Stimulated activated CD4-positive, alpha-beta T cell treated with anti-CD3 and anti-CD28 coated beads, Interleukin-12 subunit alpha, Interleukin-12 subunit beta, amount 100 ng/mL, for 48 hours (primary cell): ENCODE measurements at regions not wholly inside any gene's neighbourhood (a gene's known extent, or its start where the extent isn't known, plus 50 kb on each side); places are given as distances from the start of the nearest gene placed in this dataset.
"Not testable (repeated sequence)": the region's sequence is repeated elsewhere in the genome, so short reads cannot be mapped to it uniquely, and the experiment has no call there.

Experiments used
- DNase-seq, 3 donors: peaks; one replicate each; pipeline ENCODE4 v3.0.0-alpha.2; 2020; ENCODE audit warnings: low read depth in 2 of 3, low spot score in 1 of 3

DNA sequence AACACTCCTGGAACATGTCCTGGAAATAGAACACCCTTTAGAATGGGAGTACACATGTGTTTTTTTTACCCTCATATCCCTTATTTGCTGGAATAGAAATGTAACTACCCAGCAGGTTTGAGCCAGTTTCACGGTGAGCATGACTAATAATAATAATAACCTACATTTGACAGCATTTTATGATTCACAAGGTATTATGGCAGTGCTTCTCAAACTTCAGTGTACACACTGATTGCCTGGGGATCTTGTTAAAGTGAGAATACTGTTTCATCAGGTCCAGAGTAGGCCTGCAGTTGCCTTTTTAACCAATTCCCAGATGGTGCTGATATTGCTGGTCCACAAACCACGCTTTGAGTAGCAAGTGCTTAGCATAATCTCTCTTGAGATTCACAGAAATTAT lies 63.9 kb downstream of the NFKBIZ start:
- DNase-seq: no peak

DNA sequence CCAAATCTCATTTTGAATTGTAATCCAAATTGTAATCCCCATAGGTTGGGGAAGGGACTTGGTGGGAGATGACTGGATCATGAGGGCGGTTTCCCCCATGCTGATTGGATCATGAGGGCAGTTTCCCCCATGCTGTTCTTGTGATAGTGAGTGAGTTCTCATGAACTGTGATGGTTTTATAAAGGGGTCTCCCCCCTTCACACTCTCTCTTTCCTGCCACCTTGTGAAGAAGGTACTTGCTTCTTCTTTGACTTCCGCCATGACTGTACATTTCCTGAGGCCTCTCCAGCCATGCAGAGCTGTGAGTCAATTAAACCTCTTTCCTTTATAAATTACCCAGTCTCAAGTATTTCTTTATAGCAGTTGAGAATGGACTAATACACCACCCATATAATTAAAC lies 68.4 kb downstream of the NFKBIZ start:
- not testable (repeated sequence) for DNase-seq

DNA sequence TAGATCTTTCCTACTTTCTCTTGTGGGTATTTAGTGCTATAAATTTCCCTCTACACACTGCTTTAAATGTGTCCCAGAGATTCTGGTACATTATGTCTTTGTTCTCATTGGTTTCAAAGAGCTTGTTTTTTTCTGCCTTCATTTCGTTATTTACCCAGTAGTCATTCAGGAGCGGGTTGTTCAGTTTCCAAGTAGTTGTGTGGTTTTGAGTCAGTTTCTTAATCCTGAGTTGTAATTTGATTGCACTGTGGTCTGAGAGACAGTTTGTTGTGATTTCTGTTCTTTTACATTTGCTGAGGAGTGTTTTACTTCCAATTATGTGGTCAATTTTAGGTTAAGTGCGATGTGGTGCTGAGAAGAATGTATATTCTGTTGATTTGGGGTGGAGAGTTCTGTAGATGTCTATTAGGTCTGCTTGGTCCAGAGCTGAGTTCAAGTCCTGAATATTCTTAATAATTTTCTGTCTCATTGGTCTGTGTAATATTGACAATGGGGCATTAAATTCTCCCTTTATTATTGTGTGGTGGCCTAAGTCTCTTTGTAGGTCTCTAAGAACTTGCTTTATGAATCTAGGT lies 72.9 kb downstream of the NFKBIZ start:
- DNase-seq: not testable (repeated sequence)

DNA sequence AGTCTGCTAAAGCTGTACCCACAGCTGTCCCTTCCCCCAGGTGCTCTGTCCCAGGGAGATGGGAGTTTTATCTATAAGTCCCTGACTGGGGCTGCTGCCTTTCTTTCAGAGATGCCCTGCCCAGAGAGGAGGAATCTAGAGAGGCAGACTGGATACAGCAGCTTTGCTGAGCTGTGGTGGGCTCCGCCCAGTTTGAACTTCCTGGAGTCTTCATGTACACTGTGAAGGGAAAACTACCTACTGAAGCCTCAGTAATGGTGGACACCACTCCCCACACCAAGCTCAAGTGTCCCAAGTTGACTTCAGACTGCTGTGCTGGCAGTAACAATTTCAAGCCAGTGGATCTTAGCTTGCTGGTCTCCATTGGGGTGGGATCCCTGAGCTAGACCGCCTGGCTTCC lies 75.3 kb downstream of the NFKBIZ start:
- DNase-seq: not testable (repeated sequence)

DNA sequence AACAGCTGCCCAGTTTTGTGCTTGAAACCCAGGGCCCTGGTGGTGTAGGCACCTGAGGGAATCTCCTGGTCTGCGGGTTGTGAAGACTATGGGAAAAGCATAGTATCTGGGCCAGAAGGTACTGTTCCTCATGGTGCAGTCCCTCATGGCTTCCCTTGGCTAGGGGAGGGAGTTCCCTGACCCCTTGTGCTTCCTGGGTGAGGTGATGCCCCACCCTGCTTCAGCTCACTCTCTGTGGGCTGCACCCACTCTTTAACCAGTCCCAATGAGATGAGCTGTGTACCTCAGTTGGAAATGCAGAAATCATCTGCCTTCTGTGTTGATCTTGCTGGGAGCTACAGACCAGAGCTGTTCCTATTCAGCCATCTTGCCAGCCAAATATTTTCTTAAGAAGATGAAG lies 75.8 kb downstream of the NFKBIZ start:
- DNase-seq: not testable (repeated sequence)

DNA sequence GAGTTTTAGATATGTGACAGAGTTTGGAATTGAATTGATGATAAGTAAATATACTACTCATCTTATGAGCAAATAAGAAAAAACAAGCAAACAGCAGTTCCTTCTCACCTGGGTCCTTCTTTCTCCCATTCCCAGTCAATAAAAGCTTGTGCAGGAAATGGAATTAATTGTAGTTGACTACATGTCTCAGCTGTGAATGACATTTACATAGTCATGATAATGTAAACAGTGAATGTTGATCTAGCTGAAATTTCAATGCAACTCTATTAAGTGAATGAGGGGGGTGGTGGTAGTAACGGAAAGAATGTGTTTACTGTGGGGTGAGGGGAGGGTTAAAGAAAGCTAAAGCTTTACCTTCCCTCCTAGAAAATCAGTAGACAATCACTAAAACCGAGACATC lies 76.2 kb downstream of the NFKBIZ start:
- no peak for DNase-seq

DNA sequence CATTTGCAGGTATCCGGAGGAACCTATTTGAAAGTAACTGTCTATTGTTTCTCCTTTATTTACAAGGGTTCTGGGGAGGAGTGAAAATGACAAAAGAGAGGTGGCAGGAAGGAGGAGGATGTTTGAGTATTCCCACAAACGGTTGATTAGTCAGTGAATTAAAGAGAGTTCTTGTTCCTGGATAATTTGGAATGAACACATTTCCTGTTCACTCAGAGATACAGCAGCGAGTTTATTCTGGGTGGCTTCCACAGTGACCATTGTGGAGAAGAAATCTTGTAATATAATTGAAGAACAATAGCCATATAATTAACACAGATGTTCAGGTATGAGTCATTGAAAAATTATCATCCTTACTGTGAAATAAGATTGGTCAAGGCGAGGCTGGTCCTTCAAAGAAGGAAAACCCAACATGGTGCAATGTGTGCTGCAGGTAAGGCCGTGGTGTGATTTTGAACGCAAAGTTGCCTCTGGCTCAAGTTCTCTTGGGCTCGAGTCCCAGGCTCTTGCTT lies 77.3 kb downstream of the NFKBIZ start:
- DNase-seq: no peak

DNA sequence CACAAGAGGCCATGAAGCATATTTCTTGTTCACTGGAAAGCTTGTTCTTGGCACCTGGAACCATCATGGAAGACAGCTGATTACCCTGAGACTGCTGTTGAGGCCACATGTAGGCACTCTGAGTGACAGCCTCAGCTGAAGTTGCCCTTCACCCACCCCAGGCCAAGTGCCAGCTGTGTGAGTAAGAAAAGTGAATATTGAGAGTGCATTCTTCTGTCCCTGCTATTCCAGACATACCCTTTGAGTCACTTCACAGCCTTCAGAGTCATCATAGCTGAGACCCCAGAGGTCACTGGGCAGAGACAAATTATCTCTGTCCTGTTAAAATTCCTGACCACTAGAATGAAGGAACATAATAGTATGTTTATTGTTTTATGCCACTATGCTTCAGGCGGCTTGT lies 79.6 kb downstream of the NFKBIZ start:
- no peak for DNase-seq

DNA sequence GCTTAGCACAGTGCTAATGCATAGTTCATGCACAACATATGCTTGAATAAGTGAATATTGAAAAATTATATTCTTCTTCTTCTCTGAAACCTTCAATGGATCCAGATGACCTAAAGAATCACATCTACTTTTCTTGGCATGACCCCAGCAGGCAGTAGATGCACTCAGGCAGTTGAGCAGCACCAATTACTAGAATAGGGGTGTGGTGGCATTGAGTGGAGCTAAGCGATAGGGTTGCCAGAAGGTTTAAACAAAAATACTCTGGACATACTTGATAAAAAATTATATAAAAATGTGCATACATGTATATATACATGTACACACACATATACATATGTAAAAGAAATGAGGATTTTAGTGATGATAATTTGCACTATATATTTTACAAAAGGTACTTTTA lies 81.8 kb downstream of the NFKBIZ start:
- no peak for DNase-seq

DNA sequence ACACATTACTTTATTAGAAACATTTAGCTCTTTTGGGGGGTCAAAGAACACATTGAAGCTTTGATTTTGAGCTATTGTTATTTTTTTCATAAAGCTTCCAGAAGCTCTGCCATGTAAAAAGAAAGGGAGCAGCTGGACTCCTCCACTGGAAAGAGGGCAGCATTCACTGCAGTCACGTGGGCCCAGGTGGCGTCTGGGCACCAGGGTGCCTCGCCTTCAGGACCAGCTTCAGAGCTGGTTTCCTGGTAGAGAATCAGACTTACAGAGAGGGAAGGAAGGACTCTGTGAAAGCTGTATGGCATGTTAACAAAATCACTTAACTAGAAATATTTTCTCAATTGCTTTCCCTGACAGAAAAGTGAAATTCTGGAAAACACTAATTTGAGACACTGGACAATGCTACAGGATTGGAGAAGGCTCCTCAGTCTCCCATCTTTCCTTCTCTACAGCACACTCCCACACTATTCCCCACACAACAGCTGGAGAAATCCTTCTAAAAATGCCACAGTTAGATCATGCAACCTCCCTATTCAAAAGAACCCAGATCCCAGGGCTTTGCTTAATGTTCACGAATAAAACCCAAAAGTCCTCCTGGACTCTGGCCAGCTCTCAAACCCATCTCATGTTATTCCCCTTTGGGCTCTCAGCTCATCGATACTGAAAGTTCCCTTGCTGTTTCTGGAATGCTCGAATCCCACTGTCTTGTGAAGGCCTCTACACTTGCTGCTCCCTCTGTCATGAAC lies 83.2 kb downstream of the NFKBIZ start:
- no peak for DNase-seq

DNA sequence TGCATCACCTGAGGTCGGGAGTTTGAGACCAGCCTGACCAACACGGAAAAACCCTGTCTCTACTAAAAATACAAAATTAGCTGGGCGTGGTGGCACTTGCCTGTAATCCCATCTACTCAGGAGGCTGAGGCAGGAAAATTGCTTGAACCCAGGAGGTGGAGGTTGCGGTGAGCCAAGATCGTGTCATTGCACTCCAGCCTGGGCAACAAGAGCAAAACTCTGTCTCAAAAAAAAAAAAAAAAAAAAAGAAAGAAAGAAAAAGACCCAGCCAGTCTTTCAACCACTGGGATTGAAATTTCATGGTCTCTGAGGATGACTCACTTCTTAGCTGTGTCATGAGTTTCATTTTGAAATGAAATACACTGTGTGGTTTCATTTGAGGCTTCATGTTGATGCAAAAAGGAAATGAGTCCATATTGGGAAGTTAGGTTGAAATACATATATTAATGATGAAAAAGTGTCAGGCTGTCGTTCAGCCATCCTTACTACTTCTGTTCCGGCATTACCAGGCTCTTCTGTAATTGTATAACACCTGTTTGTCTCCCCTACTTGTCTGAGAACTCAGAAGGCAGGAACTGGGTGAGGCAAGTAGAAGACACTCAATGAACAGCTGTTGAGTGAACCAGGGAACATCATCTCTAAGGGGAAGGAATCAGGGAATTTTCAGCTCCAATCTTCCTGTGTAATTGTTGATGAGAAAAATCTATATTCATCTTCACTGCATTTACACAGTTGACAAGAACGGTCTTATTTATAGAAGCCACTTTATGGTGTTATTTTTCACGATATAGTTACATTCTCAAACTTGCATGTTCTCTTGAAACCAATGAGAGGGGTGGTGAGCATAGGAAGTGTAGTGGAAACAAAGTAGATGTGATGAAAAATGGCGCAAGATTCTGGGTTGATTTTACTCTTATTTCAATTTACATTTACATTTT lies 87.4 kb downstream of the NFKBIZ start:
- DNase-seq: peak in 1 of 3 donors; percentile 23

DNA sequence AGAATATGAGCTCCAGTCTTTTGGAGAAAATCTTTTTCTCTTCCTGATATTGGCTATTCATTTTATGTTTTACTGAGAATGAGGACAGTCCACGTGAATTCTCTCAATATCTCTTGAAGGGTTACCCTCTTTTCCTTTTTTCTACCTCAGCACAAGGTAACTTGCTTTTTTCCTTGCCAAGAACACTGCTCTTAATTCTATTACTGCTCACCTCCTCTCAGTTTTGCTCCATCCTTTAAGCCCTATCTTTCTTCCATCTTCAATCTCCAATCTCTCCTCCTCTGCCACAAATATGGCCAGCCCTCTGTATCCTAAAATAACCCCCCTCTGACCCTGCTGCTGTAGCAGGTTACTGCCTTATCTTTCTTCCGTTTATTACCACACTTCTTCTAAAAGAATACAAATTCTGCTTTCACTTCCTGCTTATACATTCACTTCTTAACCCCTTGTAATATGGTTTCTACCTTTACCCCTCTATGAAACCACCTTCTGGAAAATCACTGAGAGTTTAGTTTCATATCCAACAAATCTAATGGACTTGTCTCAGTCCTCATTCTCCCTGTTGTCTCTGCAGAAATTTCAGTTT lies 89.0 kb downstream of the NFKBIZ start:
- DNase-seq: no peak

DNA sequence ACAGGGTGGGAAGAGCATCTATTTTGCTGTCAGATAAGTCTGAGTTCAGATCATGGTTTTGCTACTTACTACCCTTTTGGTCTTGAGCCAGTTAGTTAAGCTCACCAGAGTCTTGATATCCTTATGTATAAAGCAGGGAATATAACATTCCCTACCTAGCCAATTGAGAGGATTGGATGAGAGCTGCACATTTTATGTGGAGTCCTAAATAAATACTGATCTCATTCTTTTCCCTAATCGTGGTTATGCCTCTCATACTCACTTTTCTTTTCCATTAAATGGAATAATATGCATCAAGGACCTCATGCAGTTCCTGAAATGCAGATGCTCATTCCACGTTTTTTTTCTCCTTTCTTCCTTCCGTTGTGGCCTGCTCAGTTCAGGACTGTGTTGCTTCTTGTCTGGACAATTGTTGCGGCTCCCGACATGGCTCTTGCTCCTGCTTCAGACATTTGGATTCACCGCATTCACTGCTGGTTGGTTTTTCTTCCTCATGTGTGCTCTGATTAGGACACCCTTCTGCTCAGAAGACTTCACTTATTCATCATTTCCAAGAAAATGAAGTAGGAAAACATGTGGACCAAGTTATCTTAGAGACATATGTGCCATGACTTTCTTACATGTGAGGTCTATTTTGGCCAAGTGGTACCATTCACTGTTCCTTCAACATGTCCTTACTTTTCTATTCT lies 90.2 kb downstream of the NFKBIZ start:
- no peak for DNase-seq

DNA sequence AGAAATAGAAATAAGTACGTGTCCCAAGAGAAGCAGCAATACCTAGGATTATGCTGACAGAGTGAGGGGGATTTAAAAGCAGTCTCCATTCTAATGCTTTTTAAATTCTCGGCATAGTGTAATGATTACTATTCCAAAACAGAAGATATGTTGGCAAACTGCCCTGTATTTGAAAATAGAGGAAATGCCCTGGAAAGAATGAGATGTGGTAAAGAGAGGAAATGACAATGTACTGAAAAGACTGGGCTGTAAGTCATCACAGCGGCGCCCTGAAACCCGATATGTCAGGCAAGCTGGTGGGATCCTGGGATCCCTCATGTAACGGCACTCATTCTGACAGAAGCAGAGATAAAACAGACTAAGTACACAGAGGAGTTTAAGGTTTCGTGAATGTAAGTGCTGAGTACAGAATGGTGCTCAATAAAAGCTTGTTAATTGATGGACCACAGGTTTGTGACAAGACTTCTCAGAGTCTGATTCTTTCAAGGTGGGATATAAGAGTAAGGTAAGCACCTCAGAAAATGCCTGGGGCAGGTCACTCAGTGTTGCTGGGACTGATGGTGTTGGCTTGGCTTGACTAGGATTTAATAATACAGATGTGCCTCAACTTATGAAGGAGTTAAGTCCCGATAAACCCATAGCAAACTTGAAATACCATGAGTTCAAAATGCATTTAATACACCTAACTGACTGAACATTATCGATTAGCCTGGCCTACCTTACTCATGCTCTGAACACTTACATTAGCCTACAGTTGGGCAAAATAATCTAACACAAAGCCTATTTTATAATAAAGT lies 91.4 kb downstream of the NFKBIZ start:
- DNase-seq: no peak

DNA sequence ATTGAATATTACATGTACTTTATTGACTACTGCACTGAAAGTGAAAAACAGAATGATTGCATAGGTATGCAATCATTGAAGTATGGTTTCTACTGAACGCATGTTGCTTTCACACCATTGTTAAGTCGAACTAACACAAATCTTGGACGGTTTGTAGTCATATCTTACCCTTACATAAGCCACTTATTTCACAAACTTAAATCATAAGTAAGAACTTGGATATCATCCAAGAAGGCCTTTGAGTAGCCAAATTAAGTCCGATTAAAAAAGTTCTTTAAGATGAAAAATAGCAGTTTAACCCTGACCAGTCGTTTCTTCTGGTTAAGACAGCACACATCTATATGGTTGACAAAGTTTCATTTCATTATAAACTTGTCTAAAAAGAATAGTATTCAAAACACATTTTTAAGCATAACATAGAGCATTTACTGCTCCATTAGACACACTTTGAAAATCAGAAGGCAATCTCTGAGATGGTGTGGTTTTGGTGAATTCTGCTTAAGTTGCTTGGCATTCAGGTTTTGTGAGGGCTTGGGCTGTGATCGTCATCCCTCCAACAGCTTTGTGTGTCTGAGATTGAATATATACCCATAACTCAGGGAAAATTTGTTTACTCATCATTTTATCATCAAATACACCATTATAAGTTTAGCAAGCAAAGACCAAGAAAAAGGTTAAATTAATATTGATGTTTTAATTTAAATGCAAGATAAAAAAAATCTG lies 92.2 kb downstream of the NFKBIZ start:
- no peak for DNase-seq

DNA sequence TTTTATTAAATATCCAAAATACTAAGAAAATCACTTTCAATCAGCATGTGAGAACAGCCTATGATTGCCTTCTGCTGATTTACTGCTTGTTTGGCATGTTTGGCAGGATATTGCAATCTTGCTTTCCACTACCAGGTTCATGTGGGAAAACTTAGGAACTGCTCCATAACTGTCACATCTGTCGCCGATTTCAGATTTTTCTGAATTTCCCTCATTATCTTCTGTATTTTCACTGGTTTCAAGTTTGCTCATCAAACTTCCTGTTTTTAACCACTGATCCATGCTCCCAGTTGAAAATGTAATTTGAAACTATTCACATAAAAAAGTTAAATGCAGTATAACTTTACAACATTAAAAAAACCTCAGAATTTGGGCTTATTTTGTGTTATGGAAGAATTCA lies 93.0 kb downstream of the NFKBIZ start:
- no peak for DNase-seq

DNA sequence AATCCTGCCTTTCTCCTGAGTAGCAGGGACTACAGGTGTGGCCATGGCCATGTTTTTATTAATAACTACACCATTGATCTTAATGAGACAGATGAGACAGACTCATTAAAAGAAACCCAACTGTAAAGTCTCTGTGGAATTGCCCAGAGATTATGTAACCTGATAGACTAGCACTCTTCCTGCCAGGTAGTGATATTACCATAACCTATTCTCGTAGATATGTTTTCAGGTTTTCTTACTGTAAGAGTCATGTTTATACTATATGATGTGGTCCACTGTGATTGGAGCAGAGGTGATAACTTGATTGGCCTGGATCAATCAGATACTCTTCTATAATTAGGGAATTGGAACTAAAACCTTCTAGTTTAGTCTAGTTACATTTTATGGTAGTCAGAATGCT lies 93.7 kb downstream of the NFKBIZ start:
- no peak for DNase-seq

DNA sequence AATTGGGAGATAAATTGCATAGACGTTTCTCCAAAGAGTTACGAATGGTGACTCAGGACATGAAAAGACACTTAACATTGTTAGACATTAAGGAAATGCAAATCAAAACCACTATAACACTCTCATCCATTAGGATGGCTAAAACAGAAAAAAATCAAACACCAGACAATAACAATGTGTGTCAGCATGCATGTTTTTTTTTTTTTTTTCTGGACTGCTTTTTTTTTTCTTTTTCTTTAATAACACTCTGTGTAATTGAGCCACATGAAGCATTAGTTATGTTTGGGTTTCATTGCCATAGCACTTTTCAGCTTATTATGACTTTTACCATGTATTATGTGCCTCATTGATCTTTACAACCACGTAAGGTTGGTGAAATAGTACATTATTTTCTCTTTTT lies 95.0 kb downstream of the NFKBIZ start:
- DNase-seq: no peak

DNA sequence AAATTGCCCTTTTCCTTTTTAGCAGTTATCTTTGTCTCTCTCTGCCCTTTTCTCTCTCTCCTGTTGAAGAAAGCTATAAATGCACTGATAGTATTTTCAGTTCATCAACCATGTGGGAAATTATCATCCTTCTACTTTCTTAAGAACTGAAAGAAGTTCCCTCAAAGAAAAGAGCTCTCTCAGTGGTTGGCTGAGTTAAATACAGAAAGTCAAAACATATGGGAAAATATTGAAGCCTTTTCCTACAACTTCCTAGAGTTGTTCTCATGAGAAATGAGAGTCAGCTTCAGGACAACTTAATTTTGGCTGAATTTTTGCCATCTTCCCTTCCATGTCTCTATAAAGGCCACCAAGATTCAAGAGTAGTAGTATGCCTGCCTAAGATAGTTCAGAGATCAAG lies 96.7 kb downstream of the NFKBIZ start:
- no peak for DNase-seq
